ENCODE measurements at regions not wholly inside any gene's neighbourhood (a gene's known extent, or its start where the extent isn't known, plus 50 kb on each side); places are given as distances from the start of the nearest gene placed in this dataset.

DNA sequence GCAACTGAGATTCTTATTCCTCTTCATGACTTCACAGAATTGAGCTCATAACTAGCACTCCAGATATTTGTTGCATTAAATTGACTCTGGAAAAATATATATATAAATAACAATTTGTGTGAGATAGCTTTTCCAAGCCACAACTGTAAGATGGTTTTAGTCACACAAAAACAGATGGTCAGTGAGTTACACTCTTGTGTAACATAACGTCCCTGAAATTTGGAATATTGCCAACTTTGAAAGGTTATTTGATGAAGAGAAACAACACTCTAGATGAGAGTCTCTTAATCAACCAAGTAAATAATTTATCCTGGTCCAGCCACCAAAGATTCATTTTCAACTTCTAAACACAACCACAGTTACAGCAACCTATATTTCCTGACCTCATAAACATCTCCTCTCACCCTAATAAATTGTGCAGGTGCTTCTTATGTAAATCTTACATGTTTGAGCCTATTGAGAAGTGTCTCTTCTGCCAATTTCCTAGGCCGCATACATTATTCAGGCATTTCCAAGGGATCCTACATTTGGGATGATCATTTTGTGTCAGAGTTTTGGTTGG lies 84.9 kb upstream of the ACP3 start:
- Histone ChIP-seq H3K9me3 (ENCODE audit: insufficient read depth, low read length) (no peaks in the 10 kb centered on the region), H3K4me3 (ENCODE audit: insufficient read length, low read depth) (no peak overlapping the region), H3K4me1 (ENCODE audit: insufficient read depth, insufficient read length) (no peaks in the 10 kb centered on the region), H3K27me3 (ENCODE audit: insufficient read depth, insufficient read length) (no peaks in the 10 kb centered on the region), H3K9ac (ENCODE audit: insufficient read length, low read depth) (no peak overlapping the region), H3K36me3 (ENCODE audit: insufficient read depth, insufficient read length, low read length) (no peaks in the 10 kb centered on the region)
- no peak for DNase-seq (ENCODE audit: low read depth, low spot score)
- no peak for TF ChIP-seq YY1 (IDR thresholded peaks at IDR 0.05; ENCODE audit: insufficient read depth, insufficient read length)
- TF ChIP-seq ZNF274 (IDR thresholded peaks at IDR 0.05; ENCODE audit: low read depth, low read length): no peak

DNA sequence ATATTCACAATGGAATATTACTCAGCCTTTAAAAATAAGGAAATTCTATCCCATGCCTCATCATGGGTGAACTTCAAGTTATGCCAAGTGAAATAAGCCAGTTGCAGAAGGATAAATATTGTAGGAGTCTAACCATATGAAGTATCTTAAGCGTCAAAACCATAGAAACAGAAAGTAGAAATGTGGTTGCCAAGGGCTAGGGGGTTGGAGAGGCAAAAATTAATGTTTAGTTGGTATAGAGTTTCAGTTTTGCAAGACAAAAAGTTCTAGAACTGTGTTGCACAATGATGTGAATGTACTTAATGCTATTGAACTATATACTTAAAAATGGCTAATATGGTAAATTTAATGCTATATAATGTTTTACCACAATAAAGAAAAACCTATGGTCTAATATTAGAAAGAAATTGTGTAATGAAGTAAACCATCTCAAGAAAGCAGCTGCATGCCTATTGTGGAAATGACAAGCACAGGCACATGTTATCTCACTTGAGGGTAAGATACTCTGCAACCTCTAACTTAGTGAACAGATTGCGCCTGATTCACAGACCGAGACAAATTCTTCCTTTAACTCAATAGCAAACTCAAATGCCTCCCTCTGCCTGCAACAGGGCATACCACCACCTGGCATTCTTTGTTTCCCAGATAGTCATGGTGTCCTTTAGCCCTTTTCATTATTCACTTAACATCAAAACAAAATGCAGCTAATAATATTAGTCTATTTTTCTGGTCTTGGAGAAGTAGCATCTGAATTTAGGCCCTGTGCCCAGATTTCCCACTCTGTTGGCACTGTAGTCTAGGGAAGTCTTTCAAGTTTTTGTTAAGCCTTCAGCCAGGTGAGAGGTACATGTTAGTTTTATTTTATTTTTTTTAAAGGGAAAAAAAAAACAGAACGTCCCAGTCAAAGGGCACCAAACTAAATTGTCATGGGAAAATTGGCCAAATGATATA lies 80.2 kb upstream of the ACP3 start:
- no peak for DNase-seq (ENCODE audit: low read depth, low spot score)
- Histone ChIP-seq H3K4me3 (ENCODE audit: insufficient read length, low read depth) (no peak overlapping the region), H3K9me3 (ENCODE audit: insufficient read depth, low read length) (no peaks in the 10 kb centered on the region), H3K27me3 (ENCODE audit: insufficient read depth, insufficient read length) (no peaks in the 10 kb centered on the region), H3K9ac (ENCODE audit: insufficient read length, low read depth) (no peak overlapping the region), H3K4me1 (ENCODE audit: insufficient read depth, insufficient read length) (no peaks in the 10 kb centered on the region), H3K36me3 (ENCODE audit: insufficient read depth, insufficient read length, low read length) (no peaks in the 10 kb centered on the region)
- TF ChIP-seq SUZ12 (IDR thresholded peaks at IDR 0.05; ENCODE audit: extremely low read depth, insufficient read depth, insufficient read length) (no peak), YY1 (IDR thresholded peaks at IDR 0.05; ENCODE audit: insufficient read depth, insufficient read length) (no peak), ZNF274 (IDR thresholded peaks at IDR 0.05; ENCODE audit: low read depth, low read length) (no peak)

DNA sequence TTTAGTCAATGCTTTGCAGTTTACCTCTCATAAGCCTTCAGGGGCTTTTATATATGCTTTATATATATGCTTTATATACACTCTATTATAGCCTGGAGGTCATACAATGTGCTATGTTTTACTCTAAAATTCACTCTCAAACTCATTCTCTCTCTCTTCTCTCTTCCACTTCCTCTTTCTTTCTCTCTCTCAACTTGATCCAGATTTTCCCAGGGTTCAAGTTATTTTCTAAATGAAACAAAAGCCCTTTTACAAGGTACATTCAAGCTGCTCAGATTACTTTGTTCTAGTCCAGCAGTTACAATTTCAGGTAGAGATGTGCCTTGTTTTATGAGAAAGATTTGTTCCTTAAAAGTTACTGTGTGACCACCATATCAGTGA lies 79.6 kb upstream of the ACP3 start:
- Histone ChIP-seq H3K36me3 (ENCODE audit: insufficient read depth, insufficient read length, low read length) (no peaks in the 10 kb centered on the region), H3K9ac (ENCODE audit: insufficient read length, low read depth) (no peak overlapping the region), H3K4me3 (ENCODE audit: insufficient read length, low read depth) (no peak overlapping the region), H3K4me1 (ENCODE audit: insufficient read depth, insufficient read length) (no peaks in the 10 kb centered on the region), H3K27me3 (ENCODE audit: insufficient read depth, insufficient read length) (no peaks in the 10 kb centered on the region), H3K9me3 (ENCODE audit: insufficient read depth, low read length) (no peaks in the 10 kb centered on the region)
- TF ChIP-seq ZNF274 (IDR thresholded peaks at IDR 0.05; ENCODE audit: low read depth, low read length) (no peak), YY1 (IDR thresholded peaks at IDR 0.05; ENCODE audit: insufficient read depth, insufficient read length) (no peak), SUZ12 (IDR thresholded peaks at IDR 0.05; ENCODE audit: extremely low read depth, insufficient read depth, insufficient read length) (no peak)
- no peak for DNase-seq (ENCODE audit: low read depth, low spot score)

DNA sequence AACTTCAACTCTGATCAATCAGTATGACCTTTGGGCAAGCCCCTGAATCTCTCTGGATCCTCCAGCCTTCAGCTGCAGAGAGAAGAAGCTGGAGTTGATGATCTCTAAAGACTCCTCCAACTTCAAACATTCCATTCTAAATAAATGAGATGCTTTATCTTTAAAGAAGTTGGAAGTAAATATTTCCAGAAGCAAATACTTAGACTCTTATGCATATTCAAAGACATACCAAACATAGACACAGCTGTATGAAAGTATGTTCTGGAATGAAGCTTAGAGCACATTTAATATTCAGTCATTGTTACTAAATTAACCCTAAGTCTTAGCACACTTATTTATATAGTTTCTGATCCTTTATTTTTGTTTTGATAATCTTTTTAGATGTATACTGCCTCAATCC lies 77.6 kb upstream of the ACP3 start:
- Histone ChIP-seq H3K9ac (ENCODE audit: insufficient read length, low read depth) (no peak overlapping the region), H3K4me1 (ENCODE audit: insufficient read depth, insufficient read length) (no peaks in the 10 kb centered on the region), H3K9me3 (ENCODE audit: insufficient read depth, low read length) (no peaks in the 10 kb centered on the region), H3K27me3 (ENCODE audit: insufficient read depth, insufficient read length) (no peaks in the 10 kb centered on the region), H3K36me3 (ENCODE audit: insufficient read depth, insufficient read length, low read length) (no peaks in the 10 kb centered on the region), H3K4me3 (ENCODE audit: insufficient read length, low read depth) (no peak overlapping the region)
- no peak for DNase-seq (ENCODE audit: low read depth, low spot score)
- no peak for TF ChIP-seq ZNF274 (IDR thresholded peaks at IDR 0.05; ENCODE audit: low read depth, low read length)
- no peak for TF ChIP-seq YY1 (IDR thresholded peaks at IDR 0.05; ENCODE audit: insufficient read depth, insufficient read length)
- TF ChIP-seq SUZ12 (IDR thresholded peaks at IDR 0.05; ENCODE audit: extremely low read depth, insufficient read depth, insufficient read length): no peak

DNA sequence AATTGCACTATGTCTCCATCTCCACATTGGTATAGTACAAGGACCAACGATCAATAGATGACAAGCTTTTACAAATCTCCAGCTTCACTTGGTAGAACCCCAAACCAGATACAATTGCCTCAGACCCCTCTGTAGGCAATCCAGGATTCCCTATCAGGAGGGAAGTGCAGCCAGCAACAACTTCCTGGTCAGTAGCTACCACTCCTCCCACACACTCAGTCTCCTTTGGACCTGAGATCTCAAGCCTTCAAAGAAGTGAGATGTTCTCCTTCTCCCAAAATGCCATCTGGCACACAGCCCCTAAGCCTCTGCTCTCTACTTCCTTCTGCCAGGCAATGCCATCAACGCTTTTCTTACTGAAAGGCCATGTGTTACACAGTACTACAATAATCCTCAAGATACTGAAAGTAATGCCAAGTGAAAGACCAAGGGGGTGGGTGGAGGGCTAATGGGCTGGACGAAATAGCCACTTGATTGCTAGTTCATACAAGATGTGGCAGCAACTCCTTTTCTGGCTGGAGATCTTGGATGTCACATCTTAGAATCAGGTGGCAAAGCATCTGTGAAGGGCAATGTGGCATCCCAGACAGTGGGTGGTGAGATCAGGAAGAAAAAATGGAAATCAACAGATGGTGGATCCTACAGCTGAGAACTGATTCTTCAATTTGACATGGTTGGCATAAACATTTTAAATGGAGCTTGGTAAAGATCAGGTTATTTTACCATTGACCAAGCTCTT lies 75.3 kb upstream of the ACP3 start:
- no peak for DNase-seq (ENCODE audit: low read depth, low spot score)
- Histone ChIP-seq H3K4me3 (ENCODE audit: insufficient read length, low read depth) (no peak overlapping the region), H3K9ac (ENCODE audit: insufficient read length, low read depth) (no peak overlapping the region), H3K27me3 (ENCODE audit: insufficient read depth, insufficient read length) (no peaks in the 10 kb centered on the region), H3K9me3 (ENCODE audit: insufficient read depth, low read length) (no peaks in the 10 kb centered on the region), H3K36me3 (ENCODE audit: insufficient read depth, insufficient read length, low read length) (no peaks in the 10 kb centered on the region), H3K4me1 (ENCODE audit: insufficient read depth, insufficient read length) (no peaks in the 10 kb centered on the region)
- TF ChIP-seq ZNF274 (IDR thresholded peaks at IDR 0.05; ENCODE audit: low read depth, low read length): no peak
- TF ChIP-seq SUZ12 (IDR thresholded peaks at IDR 0.05; ENCODE audit: extremely low read depth, insufficient read depth, insufficient read length): no peak
- no peak for TF ChIP-seq YY1 (IDR thresholded peaks at IDR 0.05; ENCODE audit: insufficient read depth, insufficient read length)

DNA sequence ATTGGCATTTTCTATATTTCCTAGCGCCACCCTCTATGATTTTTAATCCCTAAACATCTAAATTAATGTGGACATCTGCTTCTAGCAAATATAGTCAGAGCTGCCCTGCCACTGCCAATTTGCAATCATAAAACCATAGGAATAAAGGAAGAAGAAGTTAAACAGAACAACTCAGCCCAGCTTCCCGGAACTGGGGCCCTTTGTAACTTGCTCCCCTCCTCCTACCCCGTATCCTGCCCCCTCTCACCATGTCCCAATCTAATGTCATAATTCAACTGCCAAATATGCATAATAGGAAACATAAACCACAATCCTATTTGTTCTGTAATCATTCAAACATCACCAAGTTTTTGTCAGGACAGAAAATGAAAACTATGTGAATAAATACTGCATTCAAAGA lies 74.4 kb upstream of the ACP3 start:
- H3K9ac ChIP-seq (ENCODE audit: insufficient read length, low read depth): no peak overlapping the region
- no peaks in the 10 kb centered on the region for H3K36me3 ChIP-seq (ENCODE audit: insufficient read depth, insufficient read length, low read length)
- no peaks in the 10 kb centered on the region for H3K9me3 ChIP-seq (ENCODE audit: insufficient read depth, low read length)
- no peaks in the 10 kb centered on the region for H3K27me3 ChIP-seq (ENCODE audit: insufficient read depth, insufficient read length)
- no peak for DNase-seq (ENCODE audit: low read depth, low spot score)
- TF ChIP-seq YY1 (IDR thresholded peaks at IDR 0.05; ENCODE audit: insufficient read depth, insufficient read length): no peak
- no peak for TF ChIP-seq ZNF274 (IDR thresholded peaks at IDR 0.05; ENCODE audit: low read depth, low read length)
- no peak for TF ChIP-seq SUZ12 (IDR thresholded peaks at IDR 0.05; ENCODE audit: extremely low read depth, insufficient read depth, insufficient read length)
- H3K4me3 ChIP-seq (ENCODE audit: insufficient read length, low read depth): no peak overlapping the region
- H3K4me1 ChIP-seq (ENCODE audit: insufficient read depth, insufficient read length): no peaks in the 10 kb centered on the region

Measured in NT2/D1 (cell line).